ENCODE measurements at regions not wholly inside any gene's neighbourhood (a gene's known extent, or its start where the extent isn't known, plus 50 kb on each side); places are given as distances from the start of the nearest gene placed in this dataset.

GRCh38 chr5:166553778-166554177 lies 1737.7 kb upstream of the WWC1 start:
- no peaks in the 10 kb centered on the region for H3K36me3 ChIP-seq (ENCODE audit: control insufficient read depth, insufficient read depth, low read length)
- H3K4me3 ChIP-seq (ENCODE audit: low read depth, low read length) = no peak overlapping the region
- no peaks in the 10 kb centered on the region for H3K27me3 ChIP-seq (ENCODE audit: control insufficient read depth, insufficient read depth, low read length)
- TF ChIP-seq CTCF (IDR thresholded peaks at IDR 0.05; ENCODE audit: insufficient read depth, low read length, poor library complexity, severe bottlenecking) = no peak
- DNase-seq (ENCODE audit: low read depth) = no peak

GRCh38 chr5:166561759-166562158 lies 1729.7 kb upstream of the WWC1 start:
- Histone ChIP-seq H3K36me3 (ENCODE audit: control insufficient read depth, insufficient read depth, low read length) (no peaks in the 10 kb centered on the region), H3K27me3 (ENCODE audit: control insufficient read depth, insufficient read depth, low read length) (no peaks in the 10 kb centered on the region), H3K4me3 (ENCODE audit: low read depth, low read length) (no peak overlapping the region)
- no peak for DNase-seq (ENCODE audit: low read depth)
- no peak for TF ChIP-seq CTCF (IDR thresholded peaks at IDR 0.05; ENCODE audit: insufficient read depth, low read length, poor library complexity, severe bottlenecking)

- Histone ChIP-seq H3K36me3 (ENCODE audit: control insufficient read depth, insufficient read depth, low read length) (no peaks in the 10 kb centered on the region), H3K4me3 (ENCODE audit: low read depth, low read length) (no peak overlapping the region), H3K27me3 (ENCODE audit: control insufficient read depth, insufficient read depth, low read length) (no peaks in the 10 kb centered on the region)
- no peak for DNase-seq (ENCODE audit: low read depth)
- TF ChIP-seq CTCF (IDR thresholded peaks at IDR 0.05; ENCODE audit: insufficient read depth, low read length, poor library complexity, severe bottlenecking) = no peak
Measured at GRCh38 chr5:166562246-166562645, 1729.2 kb upstream of the WWC1 start.

GRCh38 chr5:166566725-166567124 lies 1724.7 kb upstream of the WWC1 start:
- no peaks in the 10 kb centered on the region for H3K36me3 ChIP-seq (ENCODE audit: control insufficient read depth, insufficient read depth, low read length)
- no peak for TF ChIP-seq CTCF (IDR thresholded peaks at IDR 0.05; ENCODE audit: insufficient read depth, low read length, poor library complexity, severe bottlenecking)
- H3K27me3 ChIP-seq (ENCODE audit: control insufficient read depth, insufficient read depth, low read length) = no peaks in the 10 kb centered on the region
- H3K4me3 ChIP-seq (ENCODE audit: low read depth, low read length) = no peak overlapping the region
- no peak for DNase-seq (ENCODE audit: low read depth)

- H3K4me3 ChIP-seq (ENCODE audit: low read depth, low read length) = no peak overlapping the region
- no peaks in the 10 kb centered on the region for H3K27me3 ChIP-seq (ENCODE audit: control insufficient read depth, insufficient read depth, low read length)
- H3K36me3 ChIP-seq (ENCODE audit: control insufficient read depth, insufficient read depth, low read length) = no peaks in the 10 kb centered on the region
- no peak for DNase-seq (ENCODE audit: low read depth)
- TF ChIP-seq CTCF (IDR thresholded peaks at IDR 0.05; ENCODE audit: insufficient read depth, low read length, poor library complexity, severe bottlenecking) = no peak
Measured at GRCh38 chr5:166570865-166571264, 1720.6 kb upstream of the WWC1 start.

GRCh38 chr5:166571668-166572067 lies 1719.8 kb upstream of the WWC1 start:
- Histone ChIP-seq H3K4me3 (ENCODE audit: low read depth, low read length) (no peak overlapping the region), H3K36me3 (ENCODE audit: control insufficient read depth, insufficient read depth, low read length) (no peaks in the 10 kb centered on the region), H3K27me3 (ENCODE audit: control insufficient read depth, insufficient read depth, low read length) (no peaks in the 10 kb centered on the region)
- no peak for TF ChIP-seq CTCF (IDR thresholded peaks at IDR 0.05; ENCODE audit: insufficient read depth, low read length, poor library complexity, severe bottlenecking)
- DNase-seq (ENCODE audit: low read depth) = no peak

All from kidney epithelial cell (primary cell).